ENCODE measurements at regions not wholly inside any gene's neighbourhood (a gene's known extent, or its start where the extent isn't known, plus 50 kb on each side); places are given as distances from the start of the nearest gene placed in this dataset.

DNA sequence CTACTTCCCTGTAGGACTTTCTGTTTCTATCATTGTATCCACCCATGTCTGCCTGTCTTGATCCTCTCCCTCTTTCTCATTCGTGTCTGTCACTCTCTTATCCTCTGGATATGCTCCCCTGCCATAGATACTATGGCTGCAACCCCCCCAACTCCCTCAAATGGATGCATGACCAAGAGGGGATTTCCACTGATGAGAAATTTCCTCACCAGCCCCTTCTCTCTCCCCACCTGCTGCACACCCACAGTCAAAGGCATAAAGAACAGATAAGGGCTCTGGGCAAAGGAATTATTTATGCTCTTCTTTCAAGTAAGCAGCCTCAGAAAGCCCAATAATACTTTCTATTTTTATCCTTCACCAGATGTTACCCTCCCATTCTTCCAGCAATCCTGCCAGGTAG, 121.3 kb downstream of the FOXI3 start:
- no peak for TF ChIP-seq POLR2A (IDR thresholded peaks at IDR 0.05)
- TF ChIP-seq, protein P1, sequence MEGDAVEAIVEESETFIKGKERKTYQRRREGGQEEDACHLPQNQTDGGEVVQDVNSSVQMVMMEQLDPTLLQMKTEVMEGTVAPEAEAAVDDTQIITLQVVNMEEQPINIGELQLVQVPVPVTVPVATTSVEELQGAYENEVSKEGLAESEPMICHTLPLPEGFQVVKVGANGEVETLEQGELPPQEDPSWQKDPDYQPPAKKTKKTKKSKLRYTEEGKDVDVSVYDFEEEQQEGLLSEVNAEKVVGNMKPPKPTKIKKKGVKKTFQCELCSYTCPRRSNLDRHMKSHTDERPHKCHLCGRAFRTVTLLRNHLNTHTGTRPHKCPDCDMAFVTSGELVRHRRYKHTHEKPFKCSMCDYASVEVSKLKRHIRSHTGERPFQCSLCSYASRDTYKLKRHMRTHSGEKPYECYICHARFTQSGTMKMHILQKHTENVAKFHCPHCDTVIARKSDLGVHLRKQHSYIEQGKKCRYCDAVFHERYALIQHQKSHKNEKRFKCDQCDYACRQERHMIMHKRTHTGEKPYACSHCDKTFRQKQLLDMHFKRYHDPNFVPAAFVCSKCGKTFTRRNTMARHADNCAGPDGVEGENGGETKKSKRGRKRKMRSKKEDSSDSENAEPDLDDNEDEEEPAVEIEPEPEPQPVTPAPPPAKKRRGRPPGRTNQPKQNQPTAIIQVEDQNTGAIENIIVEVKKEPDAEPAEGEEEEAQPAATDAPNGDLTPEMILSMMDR (IDR thresholded peaks at IDR 0.05), result no peak

Measured in breast epithelium (tissue), 3 donors.